ENCODE measurements at regions not wholly inside any gene's neighbourhood (a gene's known extent, or its start where the extent isn't known, plus 50 kb on each side); places are given as distances from the start of the nearest gene placed in this dataset.
"Not testable (repeated sequence)": the region's sequence is repeated elsewhere in the genome, so short reads cannot be mapped to it uniquely, and the experiment has no call there.

DNA sequence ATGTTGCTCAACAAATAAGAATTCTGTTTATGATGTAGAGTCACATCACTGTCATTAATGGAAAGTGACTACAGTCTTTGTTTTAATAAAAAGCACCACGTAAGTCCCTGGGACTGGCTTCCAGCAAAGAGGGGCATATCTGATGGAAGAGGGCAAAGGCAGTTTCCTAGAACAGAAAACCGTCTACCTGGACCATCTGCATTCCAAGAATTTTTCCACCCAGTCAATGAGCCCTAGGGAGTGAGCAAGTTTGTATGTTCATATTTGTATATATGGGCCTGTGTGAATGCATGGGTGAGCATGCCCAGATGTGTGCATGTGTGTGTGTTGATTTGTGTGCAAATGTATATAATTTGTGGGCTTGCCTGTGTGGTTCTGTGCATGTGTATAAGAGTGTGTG lies 156.8 kb upstream of the SEMA6A start:
- H3K9me3 Mint-ChIP-seq: no peaks in the 10 kb centered on the region
- no peaks in the 10 kb centered on the region for H3K4me1 Mint-ChIP-seq
- TF ChIP-seq, protein P1, sequence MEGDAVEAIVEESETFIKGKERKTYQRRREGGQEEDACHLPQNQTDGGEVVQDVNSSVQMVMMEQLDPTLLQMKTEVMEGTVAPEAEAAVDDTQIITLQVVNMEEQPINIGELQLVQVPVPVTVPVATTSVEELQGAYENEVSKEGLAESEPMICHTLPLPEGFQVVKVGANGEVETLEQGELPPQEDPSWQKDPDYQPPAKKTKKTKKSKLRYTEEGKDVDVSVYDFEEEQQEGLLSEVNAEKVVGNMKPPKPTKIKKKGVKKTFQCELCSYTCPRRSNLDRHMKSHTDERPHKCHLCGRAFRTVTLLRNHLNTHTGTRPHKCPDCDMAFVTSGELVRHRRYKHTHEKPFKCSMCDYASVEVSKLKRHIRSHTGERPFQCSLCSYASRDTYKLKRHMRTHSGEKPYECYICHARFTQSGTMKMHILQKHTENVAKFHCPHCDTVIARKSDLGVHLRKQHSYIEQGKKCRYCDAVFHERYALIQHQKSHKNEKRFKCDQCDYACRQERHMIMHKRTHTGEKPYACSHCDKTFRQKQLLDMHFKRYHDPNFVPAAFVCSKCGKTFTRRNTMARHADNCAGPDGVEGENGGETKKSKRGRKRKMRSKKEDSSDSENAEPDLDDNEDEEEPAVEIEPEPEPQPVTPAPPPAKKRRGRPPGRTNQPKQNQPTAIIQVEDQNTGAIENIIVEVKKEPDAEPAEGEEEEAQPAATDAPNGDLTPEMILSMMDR (conservative IDR thresholded peaks at IDR 0.05): no peak
- H3K27me3 Mint-ChIP-seq (ENCODE audit: low read depth): peaks cover 3% of the 10 kb centered on the region
- no peak overlapping the region for H3K4me3 Mint-ChIP-seq
- H3K27ac Mint-ChIP-seq (ENCODE audit: unreplicated experiment): no peak overlapping the region
- DNase-seq (ENCODE audit: low read depth, low spot score): no peak
- H3K36me3 Mint-ChIP-seq (ENCODE audit: low read depth): no peaks in the 10 kb centered on the region

DNA sequence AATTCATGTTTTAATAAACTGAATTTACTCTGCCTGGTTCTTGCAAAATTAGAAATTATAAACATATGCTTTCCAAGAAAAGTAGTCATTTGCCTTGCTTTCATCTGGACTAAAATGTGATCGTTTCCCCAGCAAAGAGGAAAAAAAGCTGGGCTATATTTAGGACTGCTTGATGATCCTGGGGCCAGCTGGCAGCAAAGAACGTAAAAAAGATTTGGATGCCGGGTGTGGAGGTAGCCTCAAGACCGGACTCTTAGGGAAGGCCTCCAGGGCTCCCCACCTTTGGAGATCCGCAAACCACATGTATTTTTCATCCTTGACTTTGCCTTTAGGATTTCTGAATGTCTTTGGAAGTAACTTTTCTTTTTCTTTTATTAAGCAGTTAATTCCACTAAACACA lies 156.1 kb upstream of the SEMA6A start:
- Mint-ChIP-seq H3K4me1 (no peaks in the 10 kb centered on the region), H3K27ac (ENCODE audit: unreplicated experiment) (no peak overlapping the region), H3K4me3 (no peak overlapping the region), H3K27me3 (ENCODE audit: low read depth) (peaks cover 3% of the 10 kb centered on the region), H3K36me3 (ENCODE audit: low read depth) (no peaks in the 10 kb centered on the region), H3K9me3 (no peaks in the 10 kb centered on the region)
- no peak for DNase-seq (ENCODE audit: low read depth, low spot score)
- TF ChIP-seq, protein P1 (conservative IDR thresholded peaks at IDR 0.05): no peak

DNA sequence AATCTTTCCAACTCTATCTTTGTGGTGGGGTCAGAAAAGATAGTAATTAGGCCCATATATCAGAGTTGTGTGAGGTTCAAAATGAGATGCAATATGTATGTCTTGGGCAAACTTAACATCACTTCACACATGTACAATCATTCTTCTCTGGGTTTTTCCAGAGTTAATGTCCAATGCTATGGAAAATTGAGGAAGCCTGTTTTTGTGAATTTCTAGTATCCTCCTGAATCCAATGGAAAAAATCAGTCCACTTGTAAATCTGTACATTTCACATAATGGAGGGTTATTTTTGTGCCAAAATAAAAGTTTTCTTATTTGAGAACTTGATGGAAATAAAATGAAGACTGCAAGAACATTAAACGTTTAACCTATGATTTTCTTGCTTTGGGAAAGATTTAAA lies 155.6 kb upstream of the SEMA6A start:
- Mint-ChIP-seq H3K27ac (ENCODE audit: unreplicated experiment) (no peak overlapping the region), H3K27me3 (ENCODE audit: low read depth) (peaks cover 3% of the 10 kb centered on the region)

DNA sequence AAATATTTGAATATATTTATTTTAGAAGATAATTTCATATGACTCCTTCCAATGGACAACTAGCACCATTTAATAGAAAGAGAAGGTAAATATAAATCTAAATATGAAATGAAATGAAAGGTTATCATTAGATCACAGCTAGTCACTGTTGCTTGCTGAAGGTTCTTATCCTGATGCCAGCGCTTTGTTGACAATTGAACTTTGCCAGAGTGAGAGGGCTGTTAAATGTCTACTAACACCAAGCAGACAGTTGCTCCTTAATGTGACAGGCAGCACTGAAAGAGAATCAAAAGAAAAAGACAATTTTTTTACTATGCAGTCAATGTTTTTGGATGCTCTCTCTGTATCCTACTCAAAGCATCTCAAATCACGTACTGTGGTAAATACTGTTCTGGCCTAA lies 152.6 kb upstream of the SEMA6A start:
- no peak overlapping the region for H3K4me3 Mint-ChIP-seq
- no peaks in the 10 kb centered on the region for H3K27me3 Mint-ChIP-seq (ENCODE audit: low read depth)
- no peak for DNase-seq (ENCODE audit: low read depth, low spot score)
- H3K9me3 Mint-ChIP-seq: no peaks in the 10 kb centered on the region
- H3K36me3 Mint-ChIP-seq (ENCODE audit: low read depth): no peaks in the 10 kb centered on the region
- no peak overlapping the region for H3K27ac Mint-ChIP-seq (ENCODE audit: unreplicated experiment)
- TF ChIP-seq, protein P1 (conservative IDR thresholded peaks at IDR 0.05): no peak
- no peaks in the 10 kb centered on the region for H3K4me1 Mint-ChIP-seq

More for the DNA sequence above, 155.6 kb upstream of the SEMA6A start:
- no peak for DNase-seq (ENCODE audit: low read depth, low spot score)
- no peaks in the 10 kb centered on the region for H3K4me1 Mint-ChIP-seq
- no peaks in the 10 kb centered on the region for H3K9me3 Mint-ChIP-seq
- TF ChIP-seq, protein P1 (conservative IDR thresholded peaks at IDR 0.05): no peak
- H3K4me3 Mint-ChIP-seq: no peak overlapping the region
- no peaks in the 10 kb centered on the region for H3K36me3 Mint-ChIP-seq (ENCODE audit: low read depth)

DNA sequence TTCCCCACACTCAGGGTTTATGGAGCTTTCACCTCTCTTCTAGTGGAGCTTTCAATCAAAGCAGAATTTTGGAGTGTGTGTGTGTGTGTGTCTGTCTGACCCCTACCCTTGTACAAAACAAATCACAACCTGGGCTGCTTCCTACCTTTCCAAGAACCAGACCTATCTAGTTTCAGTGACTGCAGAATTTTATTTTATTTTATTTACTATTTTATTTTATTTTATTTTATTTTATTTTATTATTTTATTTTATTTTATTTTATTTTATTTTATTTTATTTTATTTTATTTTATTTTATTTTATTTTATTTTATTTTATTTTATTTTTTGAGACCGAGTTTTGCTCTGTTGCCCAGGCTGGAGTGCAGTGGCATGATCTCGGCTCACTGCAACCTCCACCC lies 151.6 kb upstream of the SEMA6A start:
- not testable (repeated sequence) for H3K36me3 Mint-ChIP-seq (ENCODE audit: low read depth); H3K4me1 Mint-ChIP-seq; H3K27ac Mint-ChIP-seq (ENCODE audit: unreplicated experiment)

DNA sequence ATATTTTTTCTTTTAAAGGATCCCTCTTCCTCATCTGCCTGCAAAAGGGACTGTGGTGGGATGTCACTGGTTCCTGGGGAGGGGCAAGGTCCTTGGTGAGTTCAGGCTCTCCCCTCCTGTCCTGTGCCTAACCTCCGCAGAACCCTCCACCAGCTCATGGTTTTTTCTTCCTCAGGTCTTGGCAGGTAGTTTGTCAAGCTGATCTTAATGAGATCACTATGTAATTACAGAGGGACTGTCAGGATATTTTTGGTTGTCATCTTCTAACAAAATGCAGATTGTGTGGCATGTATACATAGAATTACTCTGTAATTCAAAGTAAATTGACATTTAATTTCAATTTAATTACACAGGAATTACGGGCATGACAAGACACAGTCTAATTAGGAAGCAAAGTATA lies 150.3 kb upstream of the SEMA6A start:
- Mint-ChIP-seq H3K4me1 (no peaks in the 10 kb centered on the region), H3K27ac (ENCODE audit: unreplicated experiment) (no peak overlapping the region), H3K27me3 (ENCODE audit: low read depth) (no peaks in the 10 kb centered on the region), H3K4me3 (no peak overlapping the region), H3K9me3 (no peaks in the 10 kb centered on the region), H3K36me3 (ENCODE audit: low read depth) (no peaks in the 10 kb centered on the region)
- TF ChIP-seq, protein P1 (conservative IDR thresholded peaks at IDR 0.05): no peak
- DNase-seq (ENCODE audit: low read depth, low spot score): no peak

More for the DNA sequence above, 151.6 kb upstream of the SEMA6A start:
- not testable (repeated sequence) for H3K4me3 Mint-ChIP-seq; DNase-seq (ENCODE audit: low read depth, low spot score); H3K9me3 Mint-ChIP-seq; H3K27me3 Mint-ChIP-seq (ENCODE audit: low read depth)

Data from neural crest cell (in vitro differentiated cells).